H1 (cell line): ENCODE measurements at regions not wholly inside any gene's neighbourhood (a gene's known extent, or its start where the extent isn't known, plus 50 kb on each side); places are given as distances from the start of the nearest gene placed in this dataset.

Experiments used
- CTCF ChIA-PET: fragments of 300-600 bp; sonication (Branson Sonifier 250); formaldehyde crosslinking; loops from one replicate; lab custom pipeline; 2021; ENCODE audit not compliant: partially characterized antibody; lab: Charles Lee
- POLR2A ChIA-PET: fragments of 300-600 bp; sonication (Branson Sonifier 250); formaldehyde crosslinking; loops from one replicate; lab custom pipeline; 2021; ENCODE audit warnings: inconsistent platforms; ENCODE audit not compliant: partially characterized antibody; lab: Charles Lee
- DNase-seq, 2 experiments: peaks; one replicate each; pipeline versions ENCODE4 v3.0.0 to v3.0.0-alpha.2; 2010 to 2022; ENCODE audit warnings: low spot score in 2 of 2, low read depth in 1 of 2, mixed read lengths in 1 of 2
- FAIRE-seq: peaks from 2 replicates; lab custom pipeline; 2011; peaks lifted over from hg19 to GRCh38; lab: Jason Lieb, UNC
- H2AFZ ChIP-seq: 2 replicates; pipeline ENCODE4 v1.8.1; 2012; ENCODE audit warnings: low read length, inconsistent platforms
- H2AK5ac ChIP-seq: 2 replicates; pipeline ENCODE4 v1.6.1; 2013; ENCODE audit warnings: low read depth, low read length
- H2BK120ac ChIP-seq: replicated peaks from 2 replicates; pipeline ENCODE3; 2013; ENCODE audit warnings: low read depth, low read length, inconsistent platforms
- H2BK12ac ChIP-seq: 2 replicates; pipeline ENCODE4 v1.6.1; 2013; ENCODE audit warnings: low read depth, low read length
- H2BK15ac ChIP-seq: 2 replicates; pipeline ENCODE4 v1.6.1; 2013; ENCODE audit warnings: low read length
- H2BK20ac ChIP-seq: 2 replicates; pipeline ENCODE4 v1.6.1; 2013; ENCODE audit warnings: low read length
- H2BK5ac ChIP-seq: 2 replicates; pipeline ENCODE4 v1.6.1; 2013; ENCODE audit warnings: low read depth, low read length
- H3K14ac ChIP-seq: 2 replicates; pipeline ENCODE4 v1.6.1; 2013; ENCODE audit warnings: inconsistent platforms; ENCODE audit not compliant: insufficient read length
- H3K18ac ChIP-seq: 2 replicates; pipeline ENCODE4 v1.6.1; 2013; ENCODE audit warnings: low read length; ENCODE audit errors: extremely low read depth
- H3K23ac ChIP-seq: 2 replicates; pipeline ENCODE4 v1.6.1; 2013; ENCODE audit warnings: inconsistent platforms; ENCODE audit not compliant: insufficient read length
- H3K23me2 ChIP-seq: 2 replicates; pipeline ENCODE4 v1.6.1; 2013; ENCODE audit warnings: low read depth, low read length
- H3K27ac ChIP-seq: 2 replicates; pipeline ENCODE4 v1.6.1; 2011; ENCODE audit warnings: low read depth, low read length, inconsistent platforms
- H3K27me3 ChIP-seq, 4 experiments: replicated peaks in 1 of 4; 1 replicate in 1 of 4; 2 replicates in 3 of 4; pipeline versions ENCODE4 v1.6.1 to v1.8.1; 2011 to 2013; ENCODE audit warnings: low read length in 3 of 4, mild to moderate bottlenecking in 3 of 4, inconsistent platforms in 2 of 4, mixed read lengths in 2 of 4, moderate library complexity in 1 of 4; ENCODE audit not compliant: control insufficient read depth in 3 of 4, insufficient read depth in 3 of 4; ENCODE audit errors: extremely low read depth in 1 of 4
- H3K36me3 ChIP-seq, 4 experiments: 2 replicates each; pipeline versions ENCODE4 v1.6.1 to v1.8.1; 2011 to 2013; ENCODE audit warnings: mild to moderate bottlenecking in 4 of 4, low read length in 3 of 4, moderate library complexity in 2 of 4, control low read depth in 1 of 4, inconsistent platforms in 1 of 4; ENCODE audit not compliant: insufficient read depth in 4 of 4, control insufficient read depth in 2 of 4
- H3K4ac ChIP-seq: replicated peaks from 2 replicates; pipeline ENCODE3; 2013; ENCODE audit warnings: low read length, low read depth, mixed read lengths, inconsistent platforms; ENCODE audit not compliant: insufficient read length
- H3K4me1 ChIP-seq, 4 experiments: replicated peaks in 1 of 4; 1 replicate in 1 of 4; 2 replicates in 3 of 4; pipeline versions ENCODE4 v1.6.1 to v1.8.1; 2011 to 2013; ENCODE audit warnings: low read length in 3 of 4, inconsistent platforms in 2 of 4, mixed read lengths in 1 of 4; ENCODE audit not compliant: insufficient read depth in 4 of 4, control insufficient read depth in 3 of 4
- H3K4me2 ChIP-seq, 2 experiments: 2 replicates each; pipeline versions ENCODE4 v1.6.1 to v1.8.1; 2011 to 2013; ENCODE audit warnings: low read depth in 2 of 2, low read length in 2 of 2, control low read depth in 1 of 2, inconsistent platforms in 1 of 2, mild to moderate bottlenecking in 1 of 2; ENCODE audit not compliant: insufficient read depth in 1 of 2
- H3K4me3 ChIP-seq, 4 experiments: fragments of 200-600, 300-600 bp in 1 of 4; sonication (generic), shearing (Covaris generic), sonication (Bioruptor Twin) in 1 of 4; 2 replicates each; pipeline versions ENCODE4 v1.5.1 to v1.8.1; 2011 to 2016; ENCODE audit warnings: low read length in 4 of 4, low read depth in 3 of 4, control low read depth in 2 of 4, inconsistent platforms in 2 of 4, mild to moderate bottlenecking in 2 of 4, mixed read lengths in 1 of 4, moderate library complexity in 1 of 4; ENCODE audit not compliant: insufficient read depth in 2 of 4; ENCODE audit errors: extremely low read depth in 1 of 4
- H3K56ac ChIP-seq: replicated peaks from 2 replicates; pipeline ENCODE3; 2013; ENCODE audit warnings: low read depth, mild to moderate bottlenecking, mixed read lengths, low read length, inconsistent platforms; ENCODE audit not compliant: insufficient read length
- H3K79me1 ChIP-seq: 2 replicates; pipeline ENCODE4 v1.6.1; 2013; ENCODE audit warnings: low read depth, low read length, control low read depth
- H3K79me2 ChIP-seq, 2 experiments: 2 replicates each; pipeline versions ENCODE4 v1.6.1 to v1.8.1; 2012 to 2013; ENCODE audit warnings: low read length in 2 of 2, mild to moderate bottlenecking in 2 of 2, inconsistent platforms in 1 of 2; ENCODE audit not compliant: insufficient read depth in 2 of 2, control insufficient read depth in 1 of 2
- H3K9ac ChIP-seq, 4 experiments: replicated peaks in 1 of 4; 1 replicate in 1 of 4; 2 replicates in 3 of 4; pipeline versions ENCODE4 v1.6.1 to v1.8.1; 2011 to 2013; ENCODE audit warnings: low read depth in 3 of 4, low read length in 3 of 4, control low read depth in 2 of 4, mild to moderate bottlenecking in 2 of 4, moderate library complexity in 2 of 4, inconsistent platforms in 1 of 4; ENCODE audit errors: extremely low read depth in 1 of 4
- H3K9me3 ChIP-seq, 2 experiments: 2 replicates each; pipeline versions ENCODE4 v1.6.1 to v1.8.1; 2012 to 2013; ENCODE audit warnings: mild to moderate bottlenecking in 2 of 2, moderate library complexity in 2 of 2, control low read depth in 1 of 2, inconsistent platforms in 1 of 2, low read depth in 1 of 2, low read length in 1 of 2, mixed read lengths in 1 of 2; ENCODE audit not compliant: insufficient read depth in 2 of 2
- H4K20me1 ChIP-seq, 2 experiments: replicated peaks in 1 of 2; 2 replicates each; pipeline versions ENCODE3 to v1.8.1; 2011 to 2013; ENCODE audit warnings: inconsistent platforms in 2 of 2, low read length in 2 of 2, mild to moderate bottlenecking in 1 of 2; ENCODE audit not compliant: insufficient read depth in 2 of 2, control insufficient read depth in 1 of 2
- H4K5ac ChIP-seq: 2 replicates; pipeline ENCODE4 v1.6.1; 2013; ENCODE audit warnings: low read length, low read depth, mixed read lengths, inconsistent platforms; ENCODE audit not compliant: insufficient read length
- H4K8ac ChIP-seq: 2 replicates; pipeline ENCODE4 v1.8.0; 2013; ENCODE audit warnings: mild to moderate bottlenecking, moderate library complexity, low read length, inconsistent platforms; ENCODE audit not compliant: insufficient read depth; ENCODE audit errors: extremely low read depth
- H4K91ac ChIP-seq: replicated peaks from 2 replicates; pipeline ENCODE3; 2013; ENCODE audit warnings: low read length, mixed read lengths, inconsistent platforms; ENCODE audit not compliant: insufficient read length
- CHD1 ChIP-seq: IDR thresholded peaks from 2 replicates; pipeline ENCODE4 v1.6.1; 2012; ENCODE audit warnings: low read depth, low read length, improper control_type of control experiment
- CTBP2 ChIP-seq: IDR thresholded peaks from 2 replicates; pipeline ENCODE4 v1.7.0; 2011; ENCODE audit warnings: borderline replicate concordance, mild to moderate bottlenecking, moderate library complexity, mixed read lengths, low read length; ENCODE audit not compliant: insufficient read depth, insufficient read length
- POLR2AphosphoS5 ChIP-seq: IDR thresholded peaks from 2 replicates; pipeline ENCODE4 v1.6.1; 2011; ENCODE audit warnings: low read depth, low read length
- SAP30 ChIP-seq: fragments of 300-600 bp; sonication (generic); IDR thresholded peaks from 2 replicates; pipeline ENCODE4 v1.7.1; 2012; ENCODE audit warnings: low read length, moderate library complexity, mild to moderate bottlenecking, inconsistent platforms; ENCODE audit not compliant: insufficient read depth, insufficient replicate concordance
- SIX5 ChIP-seq: IDR thresholded peaks from 2 replicates; pipeline ENCODE4 v1.6.1; 2011; ENCODE audit warnings: mild to moderate bottlenecking, low read depth, low read length
- SP1 ChIP-seq: IDR thresholded peaks from 2 replicates; pipeline ENCODE4 v1.6.1; 2011; ENCODE audit warnings: low read depth, low read length
- SP4 ChIP-seq: IDR thresholded peaks from 2 replicates; pipeline ENCODE4 v1.6.1; 2012; ENCODE audit warnings: low read length, inconsistent platforms
- SUZ12 ChIP-seq: fragments of 200-600 bp; sonication (generic); IDR thresholded peaks from 2 replicates; pipeline ENCODE4 v1.6.1; 2012; ENCODE audit warnings: mild to moderate bottlenecking, inconsistent platforms, low read length, moderate library complexity, mixed read lengths
- TEAD4 ChIP-seq: IDR thresholded peaks from 2 replicates; pipeline ENCODE4 v1.6.1; 2012; ENCODE audit warnings: low read depth, low read length, inconsistent platforms, mixed read lengths
- WGBS, 2 experiments: shearing (Covaris generic) in 1 of 2; methylation state at CpG; one replicate each; pipeline versions ENCODE4 v1.1.6 to v1.1.7; 2013 to 2015; ENCODE audit warnings: low lambda C conversion rate in 2 of 2, mixed read lengths in 2 of 2, inconsistent platforms in 1 of 2, low coverage in 1 of 2, missing lambda C conversion rate in 1 of 2; ENCODE audit not compliant: insufficient replicate concordance in 2 of 2, insufficient coverage in 1 of 2, insufficient read length in 1 of 2; ENCODE audit errors: extremely low coverage in 1 of 2, missing lambda C conversion rate in 1 of 2; 5-methylcytosine and 5-hydroxymethylcytosine counted together
- TF ChIP-seq, protein P1 (sequence below), 3 experiments: IDR thresholded peaks; 1 replicate in 2 of 3; 2 replicates in 1 of 3; pipeline versions ENCODE4 v1.5.1 to v1.6.1; 2011; ENCODE audit warnings: low read length in 3 of 3, mild to moderate bottlenecking in 3 of 3, inconsistent platforms in 2 of 3, low read depth in 1 of 3, moderate library complexity in 1 of 3; ENCODE audit not compliant: insufficient read depth in 1 of 3; ENCODE audit errors: control extremely low read depth in 1 of 3
- TF ChIP-seq, protein P2 (sequence below): IDR thresholded peaks from 2 replicates; pipeline ENCODE4 v1.6.1; 2012; ENCODE audit warnings: low read length, inconsistent platforms

DNA sequence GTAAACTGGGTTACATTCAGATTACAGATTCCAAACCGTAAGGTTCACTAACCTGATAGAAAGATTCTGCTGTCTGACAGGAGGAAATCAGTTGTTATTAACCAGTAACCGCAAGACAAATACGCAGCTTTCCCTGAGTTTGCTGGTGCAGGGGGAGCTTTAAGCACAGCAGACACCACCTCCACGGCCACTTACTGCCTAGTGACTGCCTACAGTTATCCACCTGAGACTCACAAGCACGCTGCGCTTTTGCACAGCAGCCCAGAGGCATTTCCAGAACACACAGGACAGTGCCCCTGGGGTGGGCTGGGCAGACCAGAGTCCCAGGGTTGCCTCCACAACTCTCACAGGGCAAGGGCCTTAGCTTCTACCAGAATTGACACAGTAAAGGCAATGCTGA is 90.9 kb downstream of the CTTN start:
- ChIA-PET CTCF (interaction anchor here (0.9 to 1.5 kb wide), 2 partner anchors 22 to 40 kb away, joined by 3 read pairs; no protein-coding TSS in a partner anchor), POLR2A (no interaction called here)
- peaks cover 19 to 20% of the 10 kb centered on the region in 2 experiments; a peak in 3 of 4 replicates for H3K9me3 ChIP-seq
- FAIRE-seq (no peak), DNase-seq (no peak)
- H2BK5ac ChIP-seq: no peak overlapping the region
- no peak overlapping the region for H3K4ac ChIP-seq
- H3K56ac ChIP-seq: no peak overlapping the region
- peaks cover 0 to 30% (median 6%) of the 10 kb centered on the region in 4 experiments; a peak in 6 of 8 replicates for H3K36me3 ChIP-seq
- no peaks in the 10 kb centered on the region; a peak in 1 of 7 replicates for H3K27me3 ChIP-seq
- no peaks in the 10 kb centered on the region for H3K23me2 ChIP-seq
- H3K23ac ChIP-seq: no peak overlapping the region
- H2BK12ac ChIP-seq: no peak overlapping the region
- H3K4me2 ChIP-seq: no peak overlapping the region
- 91% methylated on average over 6 of the region's 6 CpGs; no CpG with 5 or more reads in 1 of the 2 experiments for WGBS, 2 experiments
- H2BK20ac ChIP-seq: no peak overlapping the region
- H2AFZ ChIP-seq: no peak overlapping the region
- H3K4me1 ChIP-seq: no peaks in the 10 kb centered on the region
- no peak overlapping the region for H2BK15ac ChIP-seq
- H2AK5ac ChIP-seq: no peak overlapping the region
- H4K5ac ChIP-seq: no peak overlapping the region
- no peaks in the 10 kb centered on the region for H4K20me1 ChIP-seq
- H4K8ac ChIP-seq: no peak overlapping the region
- H3K14ac ChIP-seq: no peak overlapping the region
- no peak overlapping the region for H3K18ac ChIP-seq
- no peak overlapping the region for H3K4me3 ChIP-seq
- no peak overlapping the region for H3K27ac ChIP-seq
- H3K9ac ChIP-seq: no peak overlapping the region
- no peak overlapping the region for H2BK120ac ChIP-seq
- no peaks in the 10 kb centered on the region for H3K79me2 ChIP-seq
- H3K79me1 ChIP-seq: no peaks in the 10 kb centered on the region
- no peak overlapping the region for H4K91ac ChIP-seq
- TF ChIP-seq POLR2AphosphoS5 (no peak), SP4 (no peak), SP1 (no peak), SIX5 (no peak), CTBP2 (no peak), SAP30 (no peak), SUZ12 (no peak), TEAD4 (no peak), CHD1 (no peak)
- TF ChIP-seq, protein P1, sequence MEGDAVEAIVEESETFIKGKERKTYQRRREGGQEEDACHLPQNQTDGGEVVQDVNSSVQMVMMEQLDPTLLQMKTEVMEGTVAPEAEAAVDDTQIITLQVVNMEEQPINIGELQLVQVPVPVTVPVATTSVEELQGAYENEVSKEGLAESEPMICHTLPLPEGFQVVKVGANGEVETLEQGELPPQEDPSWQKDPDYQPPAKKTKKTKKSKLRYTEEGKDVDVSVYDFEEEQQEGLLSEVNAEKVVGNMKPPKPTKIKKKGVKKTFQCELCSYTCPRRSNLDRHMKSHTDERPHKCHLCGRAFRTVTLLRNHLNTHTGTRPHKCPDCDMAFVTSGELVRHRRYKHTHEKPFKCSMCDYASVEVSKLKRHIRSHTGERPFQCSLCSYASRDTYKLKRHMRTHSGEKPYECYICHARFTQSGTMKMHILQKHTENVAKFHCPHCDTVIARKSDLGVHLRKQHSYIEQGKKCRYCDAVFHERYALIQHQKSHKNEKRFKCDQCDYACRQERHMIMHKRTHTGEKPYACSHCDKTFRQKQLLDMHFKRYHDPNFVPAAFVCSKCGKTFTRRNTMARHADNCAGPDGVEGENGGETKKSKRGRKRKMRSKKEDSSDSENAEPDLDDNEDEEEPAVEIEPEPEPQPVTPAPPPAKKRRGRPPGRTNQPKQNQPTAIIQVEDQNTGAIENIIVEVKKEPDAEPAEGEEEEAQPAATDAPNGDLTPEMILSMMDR (IDR thresholded peaks at IDR 0.05; ENCODE audit: control extremely low read depth in 1 of 3, insufficient read depth in 1 of 3, low read depth in 1 of 3, low read length in 3 of 3): no peak
- TF ChIP-seq, protein P2, sequence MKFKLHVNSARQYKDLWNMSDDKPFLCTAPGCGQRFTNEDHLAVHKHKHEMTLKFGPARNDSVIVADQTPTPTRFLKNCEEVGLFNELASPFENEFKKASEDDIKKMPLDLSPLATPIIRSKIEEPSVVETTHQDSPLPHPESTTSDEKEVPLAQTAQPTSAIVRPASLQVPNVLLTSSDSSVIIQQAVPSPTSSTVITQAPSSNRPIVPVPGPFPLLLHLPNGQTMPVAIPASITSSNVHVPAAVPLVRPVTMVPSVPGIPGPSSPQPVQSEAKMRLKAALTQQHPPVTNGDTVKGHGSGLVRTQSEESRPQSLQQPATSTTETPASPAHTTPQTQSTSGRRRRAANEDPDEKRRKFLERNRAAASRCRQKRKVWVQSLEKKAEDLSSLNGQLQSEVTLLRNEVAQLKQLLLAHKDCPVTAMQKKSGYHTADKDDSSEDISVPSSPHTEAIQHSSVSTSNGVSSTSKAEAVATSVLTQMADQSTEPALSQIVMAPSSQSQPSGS: no peak
